ENCODE measurements at regions not wholly inside any gene's neighbourhood (a gene's known extent, or its start where the extent isn't known, plus 50 kb on each side); places are given as distances from the start of the nearest gene placed in this dataset.

- H3K4me3 ChIP-seq (ENCODE audit: low read depth, low read length): no peak overlapping the region
- no peaks in the 10 kb centered on the region for H3K9me3 ChIP-seq (ENCODE audit: control insufficient read depth, insufficient read depth, low read depth, low read length)
- ChIA-PET CTCF (no interaction called here), POLR2A (no interaction called here)
- TF ChIP-seq ZXDB (tag by site-specific recombination; IDR thresholded peaks at IDR 0.05) (no peak), ZNF214 (tag by site-specific recombination; IDR thresholded peaks at IDR 0.05; ENCODE audit: borderline replicate concordance) (no peak), ZNF530 (tag by site-specific recombination; IDR thresholded peaks at IDR 0.05; ENCODE audit: low read depth) (no peak), ZNF473 (tag by site-specific recombination; IDR thresholded peaks at IDR 0.05) (no peak), ZBTB8A (tag by site-specific recombination; IDR thresholded peaks at IDR 0.05) (no peak), HOXD13 (CRISPR knock-in tag; IDR thresholded peaks at IDR 0.05; ENCODE audit: borderline replicate concordance) (no peak)
- no peak overlapping the region for H3K27ac ChIP-seq (ENCODE audit: extremely low read depth, low read depth, low read length)
- no peaks in the 10 kb centered on the region for H3K36me3 ChIP-seq (ENCODE audit: control insufficient read depth in 2 of 2, insufficient read depth in 1 of 2, low read length in 2 of 2)
- H3K4me1 ChIP-seq (ENCODE audit: control insufficient read depth, insufficient read depth, low read length): no peaks in the 10 kb centered on the region
Measured at GRCh38 chr2:76073992-76074604, 363.4 kb upstream of the GCFC2 start.

GRCh38 chr2:76050196-76050595 lies 339.5 kb upstream of the GCFC2 start:
- TF ChIP-seq ZNF214 (tag by site-specific recombination; IDR thresholded peaks at IDR 0.05; ENCODE audit: borderline replicate concordance): no peak
- TF ChIP-seq ZNF112 (tag by site-specific recombination; IDR thresholded peaks at IDR 0.05): no peak
- TF ChIP-seq PATZ1 (tag by site-specific recombination; IDR thresholded peaks at IDR 0.05): no peak
- Histone ChIP-seq H3K4me3 (ENCODE audit: low read depth, low read length) (no peak overlapping the region), H3K9me3 (ENCODE audit: control insufficient read depth, insufficient read depth, low read depth, low read length) (no peaks in the 10 kb centered on the region), H3K27ac (ENCODE audit: extremely low read depth, low read depth, low read length) (no peak overlapping the region), H3K36me3 (ENCODE audit: control insufficient read depth in 2 of 2, insufficient read depth in 1 of 2, low read length in 2 of 2) (no peaks in the 10 kb centered on the region), H3K4me1 (ENCODE audit: control insufficient read depth, insufficient read depth, low read length) (no peaks in the 10 kb centered on the region)
- ChIA-PET CTCF (interaction anchor here (0.8 kb wide), 1 partner anchor 40 kb away, joined by 3 read pairs; no protein-coding TSS in a partner anchor), POLR2A (no interaction called here)

- no peaks in the 10 kb centered on the region for H3K9me3 ChIP-seq (ENCODE audit: control insufficient read depth, insufficient read depth, low read depth, low read length)
- no peak overlapping the region for H3K4me3 ChIP-seq (ENCODE audit: low read depth, low read length)
- no peaks in the 10 kb centered on the region for H3K36me3 ChIP-seq (ENCODE audit: control insufficient read depth in 2 of 2, insufficient read depth in 1 of 2, low read length in 2 of 2)
- POLR2A ChIA-PET: no interaction called here
- CTCF ChIA-PET: no interaction called here
- H3K4me1 ChIP-seq (ENCODE audit: control insufficient read depth, insufficient read depth, low read length): no peaks in the 10 kb centered on the region
- TF ChIP-seq ZBTB8A (tag by site-specific recombination; IDR thresholded peaks at IDR 0.05): no peak
- no peak for TF ChIP-seq ZNF10 (tag by site-specific recombination; IDR thresholded peaks at IDR 0.05)
- TF ChIP-seq ZNF146 (tag by site-specific recombination; IDR thresholded peaks at IDR 0.05): no peak
- TF ChIP-seq ZIC2 (tag by site-specific recombination; IDR thresholded peaks at IDR 0.05): no peak
- no peak for TF ChIP-seq ZNF140 (tag by site-specific recombination; IDR thresholded peaks at IDR 0.05)
- no peak for TF ChIP-seq ZBTB10 (tag by site-specific recombination; IDR thresholded peaks at IDR 0.05)
- no peak for TF ChIP-seq ZNF302 (tag by site-specific recombination; IDR thresholded peaks at IDR 0.05; ENCODE audit: low read depth)
- no peak overlapping the region for H3K27ac ChIP-seq (ENCODE audit: extremely low read depth, low read depth, low read length)
Measured at GRCh38 chr2:76044701-76045100, 334.0 kb upstream of the GCFC2 start.

- no peak for TF ChIP-seq GLI2 (tag by site-specific recombination; IDR thresholded peaks at IDR 0.05; ENCODE audit: borderline replicate concordance, low read depth)
- no peak for TF ChIP-seq SCRT1 (tag by site-specific recombination; IDR thresholded peaks at IDR 0.05; ENCODE audit: borderline replicate concordance)
- TF ChIP-seq YY1 (tag by site-specific recombination; IDR thresholded peaks at IDR 0.05): no peak
- no peak for TF ChIP-seq ZNF394 (tag by site-specific recombination; IDR thresholded peaks at IDR 0.05; ENCODE audit: borderline replicate concordance)
- TF ChIP-seq ZFP37 (tag by site-specific recombination; IDR thresholded peaks at IDR 0.05): no peak
- no peaks in the 10 kb centered on the region for H3K9me3 ChIP-seq (ENCODE audit: control insufficient read depth, insufficient read depth, low read depth, low read length)
- H3K4me3 ChIP-seq (ENCODE audit: low read depth, low read length): no peak overlapping the region
- H3K36me3 ChIP-seq (ENCODE audit: control insufficient read depth in 2 of 2, insufficient read depth in 1 of 2, low read length in 2 of 2): no peaks in the 10 kb centered on the region
- H3K27ac ChIP-seq (ENCODE audit: extremely low read depth, low read depth, low read length): no peak overlapping the region
- ChIA-PET POLR2A (no interaction called here), CTCF (no interaction called here)
- no peaks in the 10 kb centered on the region for H3K4me1 ChIP-seq (ENCODE audit: control insufficient read depth, insufficient read depth, low read length)
Measured at GRCh38 chr2:76039505-76039904, 328.8 kb upstream of the GCFC2 start.

Measured in HEK293 (cell line).